NCI-H1105 (cell line): ENCODE measurements at regions not wholly inside any gene's neighbourhood (a gene's known extent, or its start where the extent isn't known, plus 50 kb on each side); places are given as distances from the start of the nearest gene placed in this dataset.

Experiments used
- DNase-seq: peaks from one replicate; lab custom pipeline; 2025; lab: John Stamatoyannopoulos, UW

- no peak for DNase-seq
Measured at GRCh38 chr1:209222826-209223225, 360.7 kb upstream of the CAMK1G start.

GRCh38 chr1:209223791-209224190 is 359.7 kb upstream of the CAMK1G start:
- DNase-seq, result no peak

GRCh38 chr1:209224886-209225285 is 358.6 kb upstream of the CAMK1G start:
- no peak for DNase-seq

GRCh38 chr1:209227171-209227570 is 356.3 kb upstream of the CAMK1G start:
- DNase-seq, result no peak

- DNase-seq, result no peak
Measured at GRCh38 chr1:209227941-209228340, 355.6 kb upstream of the CAMK1G start.

GRCh38 chr1:209229494-209230061 is 353.9 kb upstream of the CAMK1G start:
- DNase-seq, result no peak

GRCh38 chr1:209230314-209230713 is 353.2 kb upstream of the CAMK1G start:
- no peak for DNase-seq

- no peak for DNase-seq
Measured at GRCh38 chr1:209231476-209232156, 351.9 kb upstream of the CAMK1G start.

GRCh38 chr1:209232197-209232596 is 351.3 kb upstream of the CAMK1G start:
- no peak for DNase-seq

- no peak for DNase-seq
Measured at GRCh38 chr1:209232759-209233158, 350.8 kb upstream of the CAMK1G start.

GRCh38 chr1:209235166-209235565 is 348.3 kb upstream of the CAMK1G start:
- no peak for DNase-seq

GRCh38 chr1:209238356-209238755 is 345.2 kb upstream of the CAMK1G start:
- no peak for DNase-seq

GRCh38 chr1:209240351-209240750 is 343.2 kb upstream of the CAMK1G start:
- DNase-seq, result no peak

- no peak for DNase-seq
Measured at GRCh38 chr1:209241487-209241886, 342.0 kb upstream of the CAMK1G start.

- DNase-seq, result peak; percentile 53
Measured at GRCh38 chr1:209248649-209249279, 334.8 kb upstream of the CAMK1G start.

- DNase-seq, result no peak
Measured at GRCh38 chr1:209249280-209249670, 334.2 kb upstream of the CAMK1G start.

- peak; percentile 91 for DNase-seq
Measured at GRCh38 chr1:209249785-209250440, 333.6 kb upstream of the CAMK1G start.

- no peak for DNase-seq
Measured at GRCh38 chr1:209250861-209251636, 332.5 kb upstream of the CAMK1G start.

GRCh38 chr1:209256766-209257350 is 326.7 kb upstream of the CAMK1G start:
- no peak for DNase-seq

- DNase-seq, result no peak
Measured at GRCh38 chr1:209257454-209257853, 326.1 kb upstream of the CAMK1G start.

- DNase-seq, result no peak
Measured at GRCh38 chr1:209260136-209260535, 323.4 kb upstream of the CAMK1G start.

GRCh38 chr1:209262631-209263030 is 320.9 kb upstream of the CAMK1G start:
- DNase-seq, result no peak
